DMS153 treated with DMSO at 0.1 percent for 48 hours (cell line): ENCODE measurements at regions not wholly inside any gene's neighbourhood (a gene's known extent, or its start where the extent isn't known, plus 50 kb on each side); places are given as distances from the start of the nearest gene placed in this dataset.
"Not testable (repeated sequence)": the region's sequence is repeated elsewhere in the genome, so short reads cannot be mapped to it uniquely, and the experiment has no call there.

Experiments
- DNase-seq: peaks from one replicate; lab custom pipeline; 2025; ENCODE audit not compliant: unreplicated experiment; lab: John Stamatoyannopoulos, UW

- no peak for DNase-seq
Observed at GRCh38 chr9:78437806-78438205, 140.9 kb downstream of the PSAT1 start.

- DNase-seq: no peak
Observed at GRCh38 chr9:78438211-78438610, 141.3 kb downstream of the PSAT1 start.

- no peak for DNase-seq
Observed at GRCh38 chr9:78438780-78439179, 141.9 kb downstream of the PSAT1 start.

DNA sequence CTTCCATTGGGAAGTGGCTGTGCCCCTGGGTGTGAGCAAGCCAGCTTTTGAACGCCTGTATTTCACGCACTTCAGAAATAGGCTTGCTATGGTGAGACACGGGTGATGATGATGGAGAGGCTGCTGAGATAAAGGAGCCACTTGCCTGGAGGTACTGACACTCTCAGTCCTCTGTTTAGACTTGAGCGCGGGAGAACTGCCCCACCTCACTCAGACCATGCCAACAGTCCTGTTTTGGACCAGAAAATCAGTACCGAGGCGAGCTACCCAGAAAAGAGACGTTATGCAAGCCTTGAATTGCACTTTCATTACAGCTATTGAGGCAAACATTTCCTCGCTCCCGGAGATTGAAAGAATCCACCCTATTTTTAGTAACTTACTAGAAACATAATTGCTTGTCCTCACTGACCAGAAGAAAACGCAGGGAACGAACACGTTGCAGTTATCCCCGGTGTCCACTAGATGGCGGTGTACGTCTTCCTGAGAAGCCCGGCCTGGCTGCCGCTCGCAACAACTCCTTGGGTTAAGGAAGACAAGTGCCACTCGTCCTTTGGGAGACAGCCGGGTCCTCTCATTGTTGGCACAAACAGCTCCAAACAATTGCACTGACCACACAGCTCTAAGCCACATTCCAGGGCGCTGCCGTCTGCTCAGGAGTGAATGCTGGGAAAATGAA is 142.4 kb downstream of the PSAT1 start:
- DNase-seq: peak; percentile 74

DNA sequence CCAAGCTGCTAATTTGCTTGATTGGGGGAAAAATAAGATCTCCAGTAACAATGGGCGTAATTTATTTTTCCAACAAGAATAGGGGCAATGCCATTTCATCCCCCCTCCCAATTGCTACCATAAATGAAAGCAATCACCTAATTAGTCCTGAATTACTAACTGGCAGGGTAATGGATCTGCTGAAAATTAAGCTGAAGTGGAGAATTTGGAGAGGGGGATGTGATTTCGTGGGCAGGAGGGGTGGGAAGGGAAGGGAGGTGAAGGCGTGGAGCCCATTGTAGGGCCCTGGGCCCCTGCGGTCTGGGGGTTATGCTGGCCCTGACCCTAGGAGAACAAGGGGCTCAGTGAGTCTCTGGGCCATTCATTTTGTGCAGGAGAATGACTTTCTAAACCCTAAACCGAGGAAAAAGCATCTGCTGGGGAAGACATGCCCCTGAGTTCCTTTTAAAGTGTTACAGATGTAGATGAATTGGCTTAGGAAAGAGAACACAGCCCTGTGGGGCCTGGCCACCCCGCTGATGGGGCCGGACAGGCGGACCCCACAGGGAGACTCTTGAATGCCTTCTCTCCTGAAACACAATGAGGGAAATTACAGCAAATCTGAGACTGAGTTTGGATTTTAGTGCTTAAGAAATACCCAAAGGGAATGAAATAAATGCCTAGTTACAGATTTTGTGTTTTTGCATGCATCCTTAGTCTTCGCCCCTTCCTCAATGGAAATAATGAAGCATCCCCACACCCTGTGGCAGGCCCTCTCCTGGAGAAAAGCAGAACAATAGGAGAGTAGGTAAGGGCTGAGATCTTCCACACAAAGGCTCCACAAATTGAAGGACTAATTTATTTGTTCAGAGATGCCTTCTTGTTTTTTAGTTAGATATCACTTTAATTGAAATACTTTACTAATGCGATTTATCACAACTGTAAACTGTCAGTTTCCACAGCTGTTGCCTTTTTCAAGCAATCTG is 143.2 kb downstream of the PSAT1 start:
- no peak for DNase-seq

- DNase-seq: no peak
Observed at GRCh38 chr9:78441396-78441795, 144.5 kb downstream of the PSAT1 start.

- DNase-seq: no peak
Observed at GRCh38 chr9:78441822-78442431, 145.0 kb downstream of the PSAT1 start.

DNA sequence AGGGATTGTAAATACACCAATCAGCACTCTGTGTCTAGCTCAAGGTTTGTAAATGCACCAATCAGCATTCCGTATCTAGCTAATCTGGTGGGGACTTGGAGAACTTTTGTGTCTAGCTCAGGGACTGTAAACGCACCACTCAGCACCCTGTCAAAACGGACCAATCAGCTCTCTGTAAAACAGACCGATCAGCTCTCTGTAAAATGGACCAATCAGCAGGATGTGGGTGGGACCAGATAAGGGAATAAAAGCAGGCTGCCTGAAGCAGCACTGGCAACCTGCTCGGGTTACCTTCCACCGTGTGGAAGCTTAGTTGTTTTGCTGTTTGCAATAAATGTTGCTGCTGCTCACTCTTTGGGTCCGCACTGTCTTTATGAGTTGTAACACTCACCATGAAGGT is 145.7 kb downstream of the PSAT1 start:
- not testable (repeated sequence) for DNase-seq

- DNase-seq: no peak
Observed at GRCh38 chr9:78443946-78444345, 147.0 kb downstream of the PSAT1 start.

GRCh38 chr9:78448960-78449673 is 152.2 kb downstream of the PSAT1 start:
- DNase-seq: no peak

DNA sequence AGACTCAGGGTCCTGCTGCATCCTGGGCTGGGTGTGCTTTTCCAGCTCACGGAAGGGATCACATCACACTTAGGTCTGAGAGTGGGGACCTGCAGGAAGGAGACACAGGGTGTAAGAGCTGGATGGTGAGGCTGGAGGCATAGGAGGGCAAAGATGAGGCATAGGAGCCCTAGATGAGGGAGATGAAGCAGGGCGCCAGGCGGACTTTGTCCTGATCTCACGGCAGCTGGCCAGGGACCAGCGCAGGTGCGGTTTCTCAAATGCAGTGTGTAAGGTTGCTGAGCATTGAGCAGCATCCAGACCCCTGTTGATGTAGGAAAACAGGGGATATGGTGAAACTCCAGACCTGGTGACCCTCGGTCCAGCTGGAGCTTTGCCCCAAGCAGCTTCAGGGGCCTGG is 156.5 kb downstream of the PSAT1 start:
- DNase-seq: no peak

- no peak for DNase-seq
Observed at GRCh38 chr9:78462611-78463010, 165.7 kb downstream of the PSAT1 start.

GRCh38 chr9:78463750-78464149 is 166.8 kb downstream of the PSAT1 start:
- DNase-seq: no peak

DNA sequence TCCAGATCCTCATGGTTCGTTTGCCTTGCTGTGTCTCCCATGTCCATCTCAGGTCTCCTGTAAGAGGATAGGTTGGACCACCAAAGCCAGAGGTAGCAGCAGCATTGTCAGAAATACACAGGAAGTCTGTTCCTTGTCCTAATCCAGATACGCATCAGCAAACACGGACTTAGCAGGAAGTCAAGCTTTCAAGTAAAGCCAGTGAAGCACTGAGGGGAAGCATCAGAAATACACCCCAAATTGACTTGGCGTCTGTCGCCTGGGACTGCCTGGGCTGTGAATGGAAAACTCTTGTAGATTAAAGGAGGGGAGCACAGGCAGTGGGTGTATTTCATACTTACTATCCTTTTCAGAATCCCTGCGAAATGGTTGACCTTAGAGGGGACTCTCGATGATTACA is 171.3 kb downstream of the PSAT1 start:
- DNase-seq: no peak

DNA sequence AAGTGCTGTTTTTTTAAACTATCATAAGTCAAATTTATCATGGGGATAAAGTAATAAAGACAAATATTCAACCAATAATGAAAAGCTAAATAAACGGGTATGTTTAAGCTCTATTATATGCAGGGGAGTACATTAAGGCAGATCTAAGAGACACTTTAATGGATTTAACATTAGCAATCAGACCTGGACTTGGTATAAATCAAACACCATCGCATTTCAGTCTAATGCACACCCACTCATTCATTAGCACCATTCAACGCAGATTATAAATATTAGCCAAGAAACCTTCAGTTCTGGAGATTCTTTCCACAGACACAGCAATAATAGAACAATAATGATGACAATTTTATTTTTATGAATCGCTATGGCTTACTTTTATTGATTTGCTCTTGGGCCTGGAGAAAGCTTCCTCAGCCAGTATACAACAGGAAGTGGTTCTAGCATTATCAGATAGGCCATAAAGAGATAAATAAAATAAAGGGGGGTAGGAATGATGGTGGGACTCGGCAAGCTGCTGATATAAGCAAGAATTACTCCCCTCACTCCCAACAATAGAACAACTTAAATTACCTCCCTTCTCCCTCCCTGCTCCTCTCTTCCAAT is 172.2 kb downstream of the PSAT1 start:
- no peak for DNase-seq

- no peak for DNase-seq
Observed at GRCh38 chr9:78470216-78470615, 173.3 kb downstream of the PSAT1 start.

DNA sequence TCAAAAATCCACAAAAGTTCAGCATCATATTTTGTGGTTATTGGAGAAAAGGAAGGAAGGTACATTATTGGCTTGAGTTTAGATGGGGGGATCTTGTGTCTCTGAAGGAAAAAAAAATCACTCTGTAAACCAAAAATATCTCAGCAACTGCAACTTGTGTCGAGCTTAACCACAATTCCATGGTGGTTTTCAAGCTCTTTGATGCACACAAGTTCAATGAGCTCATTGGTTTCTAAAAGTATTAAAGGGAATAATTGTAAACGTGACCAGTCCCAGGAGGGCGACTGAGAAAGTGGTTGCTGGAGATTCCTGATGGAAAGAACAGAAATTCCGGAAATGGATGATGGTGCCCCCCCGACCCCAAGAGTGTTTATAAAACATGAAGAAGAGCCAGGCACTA is 173.8 kb downstream of the PSAT1 start:
- DNase-seq: no peak

DNA sequence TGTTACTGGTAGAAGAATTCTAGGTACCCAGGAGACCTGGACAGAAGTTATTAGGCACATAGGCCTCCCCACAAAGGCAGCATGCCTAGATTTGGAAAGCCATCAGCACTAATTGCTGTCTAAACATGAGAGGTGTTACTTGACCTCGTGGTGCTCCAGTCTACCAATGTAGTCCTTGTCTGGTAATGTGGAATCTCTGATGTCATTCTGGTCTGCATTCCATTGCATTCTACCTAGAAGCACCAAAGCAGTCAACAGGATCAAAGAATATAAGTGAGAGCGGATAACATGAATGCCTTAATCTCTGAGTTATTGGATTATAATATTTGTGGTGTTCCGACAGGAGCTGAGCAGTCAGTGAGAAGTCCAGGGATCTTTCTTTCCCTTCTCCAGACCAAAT is 175.2 kb downstream of the PSAT1 start:
- no peak for DNase-seq

- DNase-seq: no peak
Observed at GRCh38 chr9:78479441-78479840, 182.5 kb downstream of the PSAT1 start.

DNA sequence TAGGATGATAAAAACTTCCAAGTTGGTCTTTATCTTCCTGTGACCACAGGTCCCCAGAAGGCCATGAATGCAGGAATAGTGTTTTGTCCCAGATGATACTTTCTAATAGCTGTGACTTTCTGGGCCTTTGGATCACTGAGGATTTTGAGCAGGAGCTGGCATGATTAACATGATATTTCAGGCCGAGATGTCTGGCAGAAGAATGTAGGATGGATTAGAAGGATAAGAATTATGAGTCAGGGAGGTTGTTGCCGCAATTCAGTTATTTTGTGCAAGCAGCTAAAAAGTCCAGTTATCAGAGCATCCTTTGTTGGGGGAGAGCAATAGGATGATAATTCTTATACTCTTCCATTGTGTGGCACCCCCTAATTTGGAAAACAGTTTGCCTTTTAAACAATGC is 189.7 kb downstream of the PSAT1 start:
- no peak for DNase-seq

GRCh38 chr9:78490231-78490630 is 193.3 kb downstream of the PSAT1 start:
- DNase-seq: no peak
